HG03439 (cell line): ENCODE measurements at regions not wholly inside any gene's neighbourhood (a gene's known extent, or its start where the extent isn't known, plus 50 kb on each side); places are given as distances from the start of the nearest gene placed in this dataset.

ENCODE experiments used
- ATAC-seq: cut with Tn5 transposase; IDR thresholded peaks from one replicate; pipeline ENCODE4 v1.9.1; 2021; ENCODE audit warnings: mild to moderate bottlenecking, moderate library complexity; ENCODE audit not compliant: unreplicated experiment

DNA sequence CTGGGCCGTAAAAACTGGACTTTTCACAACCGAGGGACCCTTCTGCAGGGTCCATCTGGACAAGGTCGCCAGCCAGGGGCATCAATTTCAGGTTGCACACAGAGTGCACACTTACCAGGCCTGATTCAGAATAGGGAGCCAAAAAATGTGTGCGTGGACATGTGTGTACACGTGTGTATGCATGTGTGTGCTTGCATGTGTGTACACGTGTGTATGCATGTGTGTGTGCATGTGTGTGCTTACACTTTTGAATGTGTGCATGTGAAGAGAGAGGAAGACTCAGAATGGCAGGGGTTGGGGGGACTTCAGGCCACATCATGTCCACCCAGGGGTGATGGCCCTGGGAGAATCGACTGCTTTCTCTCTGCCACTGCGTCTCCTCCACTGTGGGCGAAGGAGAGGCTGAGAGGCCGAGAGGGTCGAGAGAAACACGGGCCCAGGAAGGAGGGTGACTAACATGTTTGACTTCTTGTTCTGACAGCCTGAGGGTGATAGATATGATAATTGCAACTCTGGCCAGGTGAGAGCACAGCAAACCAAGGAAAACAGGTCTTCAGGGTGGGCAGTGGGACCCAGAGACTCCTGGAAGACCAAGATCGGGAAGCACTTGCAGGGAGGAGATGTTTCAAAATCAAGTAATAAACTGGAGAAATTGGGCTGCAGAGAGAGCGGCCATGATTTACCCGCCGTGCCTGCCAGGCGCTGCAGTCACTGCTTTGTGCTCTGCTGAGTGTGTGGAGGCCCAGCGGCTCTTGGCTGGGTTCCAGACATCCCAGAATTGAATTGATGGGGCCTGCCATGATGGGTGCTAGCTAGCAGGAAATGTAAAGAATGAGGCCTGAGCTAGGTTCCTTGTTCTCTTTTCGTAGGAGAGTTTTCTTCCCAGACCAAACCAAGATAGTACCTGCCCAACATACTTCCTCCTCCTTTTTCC is 310.8 kb downstream of the QKI start:
- no peak for ATAC-seq

GRCh38 chr6:163724196-163724595 is 309.7 kb downstream of the QKI start:
- no peak for ATAC-seq

- ATAC-seq, result no peak
These were observed 309.2 kb downstream of the QKI start for GRCh38 chr6:163723759-163724158.

DNA sequence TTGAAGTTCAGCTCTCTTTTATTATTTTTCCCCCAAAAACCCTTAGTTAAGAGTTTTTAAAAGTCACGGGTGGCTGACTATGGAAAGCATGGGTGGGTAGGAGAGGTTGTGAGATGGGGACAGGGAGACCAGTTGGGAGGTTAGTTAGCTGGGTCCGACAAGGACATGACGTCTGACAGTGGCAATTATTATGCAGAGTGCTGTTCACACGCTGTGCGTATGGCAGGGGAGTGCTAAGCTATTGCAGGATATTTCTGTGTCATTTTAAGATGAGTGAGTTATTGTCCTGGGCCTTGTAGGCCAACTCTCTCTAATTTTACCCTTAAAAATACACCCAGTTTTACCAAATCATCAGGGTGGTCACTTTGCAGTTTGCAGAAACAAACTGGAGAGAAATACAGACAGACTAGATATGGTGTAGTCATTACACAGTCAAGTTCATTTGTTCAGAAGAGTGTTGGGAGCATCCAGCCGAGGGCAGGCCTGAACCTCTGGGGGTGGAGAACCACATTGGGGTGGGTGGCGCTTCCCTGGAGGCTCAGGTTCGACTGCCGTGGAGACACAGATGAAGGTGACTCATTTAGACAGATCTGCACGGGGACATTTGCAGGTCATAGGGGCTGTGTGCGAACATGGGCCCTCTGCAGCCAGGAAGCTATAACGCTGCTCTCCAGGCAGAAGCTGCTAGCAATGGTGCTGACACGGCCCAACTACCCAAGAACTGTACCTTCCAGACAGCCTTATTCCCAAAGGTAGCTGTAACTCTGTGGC is 307.6 kb downstream of the QKI start:
- no peak for ATAC-seq

- ATAC-seq, result no peak
These were observed 306.9 kb downstream of the QKI start for GRCh38 chr6:163721435-163721834.

DNA sequence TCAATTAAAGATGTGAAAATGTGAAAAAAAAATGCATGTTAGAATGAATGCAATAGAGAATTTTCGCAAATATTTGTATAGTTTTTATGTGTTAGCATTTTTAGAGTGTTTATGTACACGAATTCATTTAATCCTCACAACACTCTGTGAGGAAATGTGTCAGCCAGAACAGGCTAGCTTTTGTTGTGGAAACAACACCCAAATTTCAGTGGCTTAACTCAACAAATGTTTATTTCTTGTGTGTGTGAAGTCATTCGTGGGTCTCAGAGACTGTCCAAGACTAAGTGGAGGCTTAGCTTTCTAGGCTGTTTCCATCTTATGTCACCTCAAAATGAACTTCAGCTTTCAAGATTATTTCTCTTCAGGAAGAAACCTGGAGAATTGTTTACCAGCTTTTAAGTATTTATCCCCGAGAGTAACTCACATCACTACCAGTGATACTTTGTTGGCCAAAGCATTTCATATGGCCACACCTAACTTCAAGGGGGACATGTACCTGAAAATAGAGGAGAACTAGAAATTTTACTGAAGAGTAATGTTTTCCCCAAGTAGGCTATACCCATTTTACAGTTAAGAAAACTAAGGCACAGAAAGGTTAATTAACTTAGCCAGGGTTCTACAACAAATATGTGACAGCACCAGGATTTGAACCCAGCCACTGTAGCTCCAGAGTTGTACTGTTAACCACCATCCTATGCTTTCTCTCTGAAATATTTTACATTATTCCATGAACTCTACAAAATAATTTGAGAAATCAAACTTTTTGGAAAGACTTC is 306.1 kb downstream of the QKI start:
- ATAC-seq, result no peak

- no peak for ATAC-seq
These were observed 305.5 kb downstream of the QKI start for GRCh38 chr6:163720005-163720404.

GRCh38 chr6:163719028-163719742 is 304.7 kb downstream of the QKI start:
- ATAC-seq, result no peak

DNA sequence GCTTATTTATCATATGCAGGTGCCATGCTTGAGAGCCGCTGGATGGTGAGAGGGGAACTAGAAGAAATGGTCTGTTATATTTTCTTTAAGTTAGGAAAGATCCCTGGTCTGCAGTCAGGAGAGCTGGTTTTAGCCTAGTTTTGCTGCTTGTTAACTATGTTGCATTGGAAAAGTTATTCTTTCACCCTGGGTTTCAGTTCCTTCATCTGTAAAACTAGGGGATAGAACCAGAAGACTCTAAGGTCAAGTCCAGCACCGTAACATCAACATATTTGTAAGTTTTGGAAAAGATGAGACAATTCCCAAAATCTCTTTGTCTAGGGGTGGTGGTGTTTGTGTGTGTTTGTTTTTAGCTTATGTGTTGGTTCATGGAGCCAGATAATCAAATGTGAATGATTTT is 304.0 kb downstream of the QKI start:
- no peak for ATAC-seq

- no peak for ATAC-seq
These were observed 302.7 kb downstream of the QKI start for GRCh38 chr6:163717106-163717764.

DNA sequence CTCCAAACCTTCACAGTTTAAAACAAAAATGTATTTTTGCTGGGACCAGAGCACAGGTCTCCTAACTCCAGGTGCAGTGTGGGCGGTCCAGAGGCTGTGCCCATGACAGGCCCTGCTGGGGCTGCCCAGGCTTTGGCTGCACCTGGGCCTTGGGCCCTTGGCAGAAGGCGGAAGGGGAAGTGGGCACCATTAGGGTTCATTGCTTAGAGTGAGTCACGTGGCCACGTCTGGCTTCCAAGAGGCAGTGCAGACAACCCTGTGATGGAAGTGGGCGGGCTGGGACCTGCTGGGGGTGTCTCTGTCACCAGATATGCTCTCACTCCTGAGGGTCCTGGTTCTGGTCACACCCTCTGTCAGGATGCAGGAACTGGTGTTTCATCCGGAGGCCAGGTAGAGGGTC is 302.2 kb downstream of the QKI start:
- no peak for ATAC-seq

- no peak for ATAC-seq
These were observed 301.3 kb downstream of the QKI start for GRCh38 chr6:163715846-163716245.

DNA sequence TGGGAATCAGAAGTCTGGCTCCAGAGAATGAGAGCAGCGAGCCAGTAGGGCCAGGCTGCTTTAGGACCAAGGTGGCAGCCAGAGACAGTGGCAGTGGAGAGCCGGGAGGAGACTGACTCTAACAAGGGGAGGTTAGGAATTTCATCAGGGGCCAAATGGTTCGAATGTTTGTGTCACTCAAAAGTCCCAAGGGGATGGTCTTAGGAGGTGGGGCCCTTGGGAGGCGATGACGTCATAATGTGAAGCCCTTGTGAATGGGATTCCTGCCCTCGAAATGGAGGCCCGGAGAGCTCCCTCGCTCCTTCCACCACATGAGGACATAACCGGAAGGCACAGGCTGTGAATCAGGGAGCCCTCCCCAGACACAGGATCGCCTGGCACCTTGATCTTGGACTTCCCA is 299.7 kb downstream of the QKI start:
- no peak for ATAC-seq

DNA sequence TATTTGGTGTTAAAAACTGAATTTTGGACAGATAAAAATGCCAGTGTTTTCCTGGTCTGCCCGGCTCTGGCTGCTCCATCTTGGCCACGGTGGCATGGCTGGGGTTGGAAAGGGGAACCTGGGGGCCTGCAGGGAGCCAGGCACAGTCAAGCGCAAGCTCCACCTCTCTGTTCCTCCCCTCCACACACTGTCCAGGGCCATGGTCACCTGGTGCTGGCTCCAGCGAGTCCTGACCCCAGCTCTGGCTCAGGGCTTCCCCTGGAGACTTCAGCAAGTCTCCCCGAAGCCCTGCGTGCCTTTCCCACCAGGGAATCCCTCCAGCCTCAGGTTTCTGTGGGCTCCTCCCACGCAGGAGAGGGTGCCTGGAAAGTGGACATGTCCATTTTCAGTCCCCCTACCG is 298.5 kb downstream of the QKI start:
- ATAC-seq, result no peak

DNA sequence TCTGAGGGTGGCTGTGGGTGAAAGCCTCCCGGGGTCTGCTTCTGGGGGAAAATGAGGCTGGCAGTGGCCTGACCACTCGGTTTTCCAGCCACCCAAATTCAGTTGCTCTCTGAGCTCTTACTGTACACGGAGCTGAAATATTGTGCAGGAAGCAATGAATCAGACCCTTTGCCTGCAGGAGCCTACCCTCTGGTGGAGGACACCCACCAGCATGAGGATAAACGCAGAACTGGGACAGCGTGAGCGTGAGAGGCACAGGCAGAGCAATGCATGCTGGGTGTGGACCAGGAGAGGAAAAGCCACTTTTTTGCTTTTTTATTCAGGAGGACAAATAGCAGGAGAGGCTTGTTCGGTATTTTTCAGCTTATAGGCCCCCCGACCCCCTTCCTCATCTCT is 298.0 kb downstream of the QKI start:
- no peak for ATAC-seq

GRCh38 chr6:163711615-163712565 is 297.4 kb downstream of the QKI start:
- ATAC-seq, result no peak

DNA sequence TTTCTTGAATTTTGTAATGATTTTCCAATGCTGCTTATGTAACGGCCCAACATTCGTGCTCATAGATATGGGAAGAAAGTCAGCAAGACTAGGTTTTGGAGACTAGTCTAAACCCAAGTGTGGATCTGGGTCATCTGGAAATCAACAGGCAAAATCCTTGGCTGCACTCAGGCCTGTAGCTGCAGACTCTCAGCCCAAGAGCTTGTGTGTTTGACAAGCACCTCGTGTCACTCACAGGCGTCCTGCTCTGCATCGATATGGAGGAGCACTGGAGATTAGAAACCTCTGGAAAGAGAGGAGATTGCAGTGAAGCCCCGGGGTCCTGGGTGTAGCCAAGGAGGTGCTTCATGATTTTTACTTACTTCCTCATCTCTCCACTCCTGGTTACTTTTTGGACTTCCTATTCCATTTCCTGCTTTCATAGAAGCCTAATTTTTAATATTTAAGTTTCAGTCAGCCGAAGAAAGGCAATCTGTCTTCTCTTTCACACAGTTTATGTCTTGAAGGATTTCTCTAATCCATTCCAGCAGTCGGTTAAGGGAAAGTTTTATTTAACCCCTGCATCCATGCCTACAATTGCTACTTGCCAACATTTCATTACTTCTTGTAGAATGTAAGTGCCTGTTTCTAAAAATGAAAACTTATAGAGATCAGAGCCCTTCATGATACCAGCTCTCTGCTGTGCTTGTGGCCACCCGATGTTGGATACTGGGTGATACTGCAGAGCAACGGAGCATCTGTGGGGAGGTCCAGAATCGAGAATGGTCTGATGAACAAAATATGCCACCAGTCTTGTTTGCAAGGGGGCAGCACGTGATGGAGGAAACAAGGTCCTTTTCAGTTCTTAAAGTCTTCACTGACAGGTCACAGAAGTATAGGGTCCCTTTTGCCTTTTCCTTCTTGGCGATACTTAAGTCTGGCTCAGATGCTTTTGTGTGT is 296.3 kb downstream of the QKI start:
- no peak for ATAC-seq

- no peak for ATAC-seq
These were observed 295.2 kb downstream of the QKI start for GRCh38 chr6:163709693-163710092.
